Activated CD4-positive, alpha-beta T cell treated with anti-CD3 and anti-CD28 coated beads, Interleukin-2, amount 10 ng/mL, durations not matched to agents 7 days and 5 days (primary cell): ENCODE measurements at regions not wholly inside any gene's neighbourhood (a gene's known extent, or its start where the extent isn't known, plus 50 kb on each side); places are given as distances from the start of the nearest gene placed in this dataset.

Experiments
- CTCF ChIA-PET: fragments of 350-600 bp; sonication (Branson Sonifier 250); formaldehyde crosslinking; loops from one replicate; lab custom pipeline; 2021; ENCODE audit warnings: antibody characterized with exemption; lab: Charles Lee
- POLR2A ChIA-PET: fragments of 350-600 bp; sonication (Branson Sonifier 250); formaldehyde crosslinking; loops from one replicate; lab custom pipeline; 2021; ENCODE audit warnings: antibody characterized with exemption; lab: Charles Lee
- DNase-seq: peaks from one replicate; pipeline ENCODE4 v3.0.0-alpha.2; 2020
- H3K27ac Mint-ChIP-seq: one replicate; pipeline ENCODE4 v1.8.0; 2021; ENCODE audit warnings: mild to moderate bottlenecking, moderate library complexity, mixed read lengths
- H3K27me3 Mint-ChIP-seq: one replicate; pipeline ENCODE4 v1.8.0; 2021; ENCODE audit warnings: mixed read lengths
- H3K36me3 Mint-ChIP-seq: one replicate; pipeline ENCODE4 v1.8.0; 2021; ENCODE audit warnings: low read depth, mixed read lengths
- H3K4me1 Mint-ChIP-seq: one replicate; pipeline ENCODE4 v1.8.0; 2021; ENCODE audit warnings: mixed read lengths
- H3K4me3 Mint-ChIP-seq: one replicate; pipeline ENCODE4 v1.8.0; 2021; ENCODE audit warnings: mild to moderate bottlenecking, moderate library complexity, mixed read lengths
- H3K9me3 Mint-ChIP-seq: one replicate; pipeline ENCODE4 v1.8.0; 2021; ENCODE audit warnings: mixed read lengths

GRCh38 chr4:132556316-132556715, 592.8 kb upstream of the PCDH10 start:
- no peak overlapping the region for H3K27ac Mint-ChIP-seq
- H3K27me3 Mint-ChIP-seq, result no peaks in the 10 kb centered on the region
- H3K9me3 Mint-ChIP-seq, result no peaks in the 10 kb centered on the region
- DNase-seq, result no peak
- CTCF ChIA-PET, result no interaction called here
- POLR2A ChIA-PET, result no interaction called here
- no peaks in the 10 kb centered on the region for H3K36me3 Mint-ChIP-seq
- no peak overlapping the region for H3K4me3 Mint-ChIP-seq
- H3K4me1 Mint-ChIP-seq, result no peaks in the 10 kb centered on the region

GRCh38 chr4:132557660-132558059, 591.4 kb upstream of the PCDH10 start:
- no peaks in the 10 kb centered on the region for H3K27me3 Mint-ChIP-seq
- H3K4me3 Mint-ChIP-seq, result no peak overlapping the region
- ChIA-PET CTCF (no interaction called here), POLR2A (no interaction called here)
- no peak overlapping the region for H3K27ac Mint-ChIP-seq
- H3K36me3 Mint-ChIP-seq, result no peaks in the 10 kb centered on the region
- H3K4me1 Mint-ChIP-seq, result no peaks in the 10 kb centered on the region
- no peak for DNase-seq
- H3K9me3 Mint-ChIP-seq, result no peaks in the 10 kb centered on the region

GRCh38 chr4:132564920-132565319, 584.2 kb upstream of the PCDH10 start:
- Mint-ChIP-seq H3K4me1 (no peaks in the 10 kb centered on the region), H3K4me3 (no peak overlapping the region), H3K27me3 (no peaks in the 10 kb centered on the region), H3K9me3 (no peaks in the 10 kb centered on the region), H3K27ac (no peak overlapping the region), H3K36me3 (no peaks in the 10 kb centered on the region)
- ChIA-PET POLR2A (no interaction called here), CTCF (no interaction called here)
- DNase-seq, result no peak

- Mint-ChIP-seq H3K4me1 (no peaks in the 10 kb centered on the region), H3K27me3 (no peaks in the 10 kb centered on the region), H3K27ac (no peak overlapping the region), H3K4me3 (no peak overlapping the region), H3K9me3 (no peaks in the 10 kb centered on the region), H3K36me3 (no peaks in the 10 kb centered on the region)
- ChIA-PET POLR2A (no interaction called here), CTCF (no interaction called here)
- no peak for DNase-seq
Observed at GRCh38 chr4:132565542-132565941, 583.6 kb upstream of the PCDH10 start.

DNA sequence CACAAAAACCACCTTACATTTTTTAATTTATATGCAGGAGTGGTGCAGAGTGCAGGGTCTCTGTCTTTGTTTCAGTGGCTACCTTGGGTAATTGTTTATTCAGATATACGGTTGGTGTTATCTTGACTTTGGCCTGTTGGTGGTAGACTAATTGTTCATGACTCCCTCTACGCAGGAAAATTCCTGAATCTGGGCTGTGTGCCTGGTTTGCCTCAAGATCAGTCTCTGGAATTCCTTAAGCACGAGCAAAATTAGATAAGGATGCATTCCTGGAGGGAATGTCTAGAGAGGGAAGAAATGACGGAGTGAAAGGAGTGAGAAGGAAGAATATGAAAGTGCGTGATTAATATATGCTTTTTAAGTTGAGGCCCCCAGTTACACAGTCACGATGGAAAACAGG, 576.9 kb upstream of the PCDH10 start:
- no peak for DNase-seq
- Mint-ChIP-seq H3K4me3 (no peak overlapping the region), H3K27me3 (no peaks in the 10 kb centered on the region), H3K9me3 (no peaks in the 10 kb centered on the region), H3K36me3 (no peaks in the 10 kb centered on the region), H3K4me1 (no peaks in the 10 kb centered on the region), H3K27ac (no peak overlapping the region)
- POLR2A ChIA-PET, result no interaction called here
- CTCF ChIA-PET, result no interaction called here

GRCh38 chr4:132587626-132588025, 561.5 kb upstream of the PCDH10 start:
- H3K4me3 Mint-ChIP-seq, result no peak overlapping the region
- no peak for DNase-seq
- no peaks in the 10 kb centered on the region for H3K4me1 Mint-ChIP-seq
- H3K9me3 Mint-ChIP-seq, result no peaks in the 10 kb centered on the region
- no peak overlapping the region for H3K27ac Mint-ChIP-seq
- ChIA-PET POLR2A (no interaction called here), CTCF (no interaction called here)
- H3K36me3 Mint-ChIP-seq, result no peaks in the 10 kb centered on the region
- H3K27me3 Mint-ChIP-seq, result no peaks in the 10 kb centered on the region

DNA sequence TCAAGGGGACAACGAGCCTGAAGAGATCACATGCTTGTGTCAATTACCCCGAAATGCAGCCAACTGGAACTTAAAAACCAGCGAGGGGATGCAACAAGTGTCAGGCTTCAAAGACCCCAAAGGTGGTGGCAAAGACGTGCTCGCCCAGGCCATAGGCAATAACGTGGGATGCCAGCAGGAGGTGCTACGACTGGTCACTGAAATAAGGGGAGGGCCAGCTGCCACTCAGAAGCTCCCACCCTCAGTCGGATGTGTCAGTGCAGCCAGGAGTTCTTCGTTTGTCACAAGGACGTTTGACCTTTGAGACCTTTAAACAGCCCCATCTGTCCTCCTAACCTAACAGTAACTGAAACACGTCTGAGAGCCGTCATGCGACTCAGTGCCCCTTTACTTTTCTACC, 556.8 kb upstream of the PCDH10 start:
- no peaks in the 10 kb centered on the region for H3K9me3 Mint-ChIP-seq
- no peak overlapping the region for H3K27ac Mint-ChIP-seq
- ChIA-PET CTCF (no interaction called here), POLR2A (no interaction called here)
- H3K4me3 Mint-ChIP-seq, result no peak overlapping the region
- no peak for DNase-seq
- no peaks in the 10 kb centered on the region for H3K4me1 Mint-ChIP-seq
- no peaks in the 10 kb centered on the region for H3K36me3 Mint-ChIP-seq
- no peaks in the 10 kb centered on the region for H3K27me3 Mint-ChIP-seq

DNA sequence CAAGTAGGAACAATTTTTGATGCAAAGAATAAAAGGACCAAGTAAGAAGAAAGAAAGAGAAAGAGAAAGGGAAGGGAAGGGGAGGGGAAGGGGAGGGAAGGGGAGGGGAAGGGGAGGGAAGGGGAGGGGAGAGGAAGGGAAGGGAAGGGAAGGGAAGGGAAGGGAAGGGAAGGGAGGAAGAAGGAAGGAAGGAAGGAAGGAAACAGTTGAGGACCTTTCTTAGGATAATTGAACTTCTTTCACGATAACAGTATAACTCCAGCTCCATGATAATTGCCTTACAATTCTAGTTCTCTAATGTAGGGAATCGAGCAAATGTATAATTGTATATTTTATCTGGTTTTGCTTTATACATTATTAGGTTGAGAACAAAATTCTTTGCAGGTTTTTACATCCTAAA, 556.2 kb upstream of the PCDH10 start:
- H3K4me3 Mint-ChIP-seq, result no peak overlapping the region
- H3K27ac Mint-ChIP-seq, result no peak overlapping the region
- no peaks in the 10 kb centered on the region for H3K27me3 Mint-ChIP-seq
- DNase-seq, result no peak
- no peaks in the 10 kb centered on the region for H3K9me3 Mint-ChIP-seq
- no peaks in the 10 kb centered on the region for H3K4me1 Mint-ChIP-seq
- no peaks in the 10 kb centered on the region for H3K36me3 Mint-ChIP-seq
- CTCF ChIA-PET, result no interaction called here
- POLR2A ChIA-PET, result no interaction called here

DNA sequence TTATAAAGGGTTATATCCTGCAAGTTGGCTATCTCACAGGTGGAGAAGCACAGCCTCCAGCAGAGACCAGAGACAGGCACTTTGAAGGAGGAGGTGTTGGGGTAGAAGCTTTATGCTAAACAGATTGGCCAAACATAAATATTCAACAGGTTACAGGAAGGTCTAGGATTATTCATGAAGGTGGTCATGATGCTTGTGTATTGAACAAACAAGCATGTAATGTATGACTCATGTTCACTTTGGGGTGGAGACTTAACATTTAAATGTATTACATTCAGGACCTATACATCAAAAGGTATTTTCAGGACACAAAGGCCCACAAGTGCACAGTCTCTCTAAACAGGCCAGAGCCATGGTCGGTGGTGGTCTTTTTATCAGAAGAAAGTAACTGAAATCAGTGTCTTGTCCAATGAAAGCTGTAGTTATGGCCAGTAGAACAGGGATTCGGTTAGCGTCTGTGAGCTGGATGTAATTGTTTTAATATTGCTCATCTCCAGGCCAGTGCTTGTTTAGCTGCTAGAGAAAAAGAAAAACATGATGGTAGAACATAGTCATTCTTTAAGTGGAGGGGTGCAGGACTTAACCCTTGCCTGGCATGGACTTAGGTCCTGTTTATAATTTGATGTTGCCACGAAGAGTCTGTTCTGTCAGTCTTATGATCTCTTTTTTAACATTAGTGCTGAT, 555.2 kb upstream of the PCDH10 start:
- CTCF ChIA-PET, result no interaction called here
- no peak overlapping the region for H3K4me3 Mint-ChIP-seq
- H3K27ac Mint-ChIP-seq, result no peak overlapping the region
- DNase-seq, result no peak
- no peaks in the 10 kb centered on the region for H3K9me3 Mint-ChIP-seq
- no peaks in the 10 kb centered on the region for H3K27me3 Mint-ChIP-seq
- H3K36me3 Mint-ChIP-seq, result no peaks in the 10 kb centered on the region
- H3K4me1 Mint-ChIP-seq, result no peaks in the 10 kb centered on the region
- POLR2A ChIA-PET, result no interaction called here

- no peaks in the 10 kb centered on the region for H3K27me3 Mint-ChIP-seq
- H3K36me3 Mint-ChIP-seq, result no peaks in the 10 kb centered on the region
- H3K9me3 Mint-ChIP-seq, result no peaks in the 10 kb centered on the region
- H3K27ac Mint-ChIP-seq, result no peak overlapping the region
- ChIA-PET POLR2A (no interaction called here), CTCF (no interaction called here)
- H3K4me3 Mint-ChIP-seq, result no peak overlapping the region
- H3K4me1 Mint-ChIP-seq, result no peaks in the 10 kb centered on the region
- no peak for DNase-seq
Observed at GRCh38 chr4:132596186-132596585, 552.9 kb upstream of the PCDH10 start.

DNA sequence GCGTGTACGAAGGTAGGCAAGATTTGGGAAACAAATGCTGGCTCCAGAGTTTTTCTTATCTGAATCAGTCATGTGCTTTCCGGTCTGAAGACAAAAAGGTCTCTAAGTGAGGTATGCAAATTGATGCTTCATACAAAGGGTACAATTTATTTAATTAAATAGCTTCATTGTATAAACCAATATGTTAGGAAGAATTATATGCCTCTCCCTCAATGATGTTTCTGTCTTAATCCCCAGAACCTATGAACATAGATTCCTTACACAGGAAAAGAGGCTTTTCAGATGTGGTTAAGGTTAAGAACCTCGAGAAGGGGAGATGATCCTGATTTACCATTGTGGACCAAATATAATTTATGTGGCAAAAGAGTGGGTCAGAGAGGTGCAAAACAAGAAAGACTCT, 543.5 kb upstream of the PCDH10 start:
- no peaks in the 10 kb centered on the region for H3K4me1 Mint-ChIP-seq
- ChIA-PET CTCF (no interaction called here), POLR2A (no interaction called here)
- H3K27me3 Mint-ChIP-seq, result no peaks in the 10 kb centered on the region
- no peak overlapping the region for H3K27ac Mint-ChIP-seq
- H3K36me3 Mint-ChIP-seq, result no peaks in the 10 kb centered on the region
- H3K9me3 Mint-ChIP-seq, result no peaks in the 10 kb centered on the region
- DNase-seq, result no peak
- H3K4me3 Mint-ChIP-seq, result no peak overlapping the region

- CTCF ChIA-PET, result no interaction called here
- DNase-seq, result no peak
- no peak overlapping the region for H3K4me3 Mint-ChIP-seq
Observed at GRCh38 chr4:132614682-132615081, 534.4 kb upstream of the PCDH10 start.

GRCh38 chr4:132619968-132620367, 529.1 kb upstream of the PCDH10 start:
- H3K27ac Mint-ChIP-seq, result no peak overlapping the region
- ChIA-PET CTCF (no interaction called here), POLR2A (no interaction called here)
- no peaks in the 10 kb centered on the region for H3K36me3 Mint-ChIP-seq
- no peaks in the 10 kb centered on the region for H3K27me3 Mint-ChIP-seq
- no peak for DNase-seq
- H3K4me3 Mint-ChIP-seq, result no peak overlapping the region
- no peaks in the 10 kb centered on the region for H3K4me1 Mint-ChIP-seq
- peaks cover 5% of the 10 kb centered on the region for H3K9me3 Mint-ChIP-seq

More at GRCh38 chr4:132614682-132615081, 534.4 kb upstream of the PCDH10 start:
- Mint-ChIP-seq H3K27ac (no peak overlapping the region), H3K36me3 (no peaks in the 10 kb centered on the region), H3K9me3 (peaks cover 5% of the 10 kb centered on the region), H3K4me1 (no peaks in the 10 kb centered on the region), H3K27me3 (no peaks in the 10 kb centered on the region)
- POLR2A ChIA-PET, result no interaction called here

DNA sequence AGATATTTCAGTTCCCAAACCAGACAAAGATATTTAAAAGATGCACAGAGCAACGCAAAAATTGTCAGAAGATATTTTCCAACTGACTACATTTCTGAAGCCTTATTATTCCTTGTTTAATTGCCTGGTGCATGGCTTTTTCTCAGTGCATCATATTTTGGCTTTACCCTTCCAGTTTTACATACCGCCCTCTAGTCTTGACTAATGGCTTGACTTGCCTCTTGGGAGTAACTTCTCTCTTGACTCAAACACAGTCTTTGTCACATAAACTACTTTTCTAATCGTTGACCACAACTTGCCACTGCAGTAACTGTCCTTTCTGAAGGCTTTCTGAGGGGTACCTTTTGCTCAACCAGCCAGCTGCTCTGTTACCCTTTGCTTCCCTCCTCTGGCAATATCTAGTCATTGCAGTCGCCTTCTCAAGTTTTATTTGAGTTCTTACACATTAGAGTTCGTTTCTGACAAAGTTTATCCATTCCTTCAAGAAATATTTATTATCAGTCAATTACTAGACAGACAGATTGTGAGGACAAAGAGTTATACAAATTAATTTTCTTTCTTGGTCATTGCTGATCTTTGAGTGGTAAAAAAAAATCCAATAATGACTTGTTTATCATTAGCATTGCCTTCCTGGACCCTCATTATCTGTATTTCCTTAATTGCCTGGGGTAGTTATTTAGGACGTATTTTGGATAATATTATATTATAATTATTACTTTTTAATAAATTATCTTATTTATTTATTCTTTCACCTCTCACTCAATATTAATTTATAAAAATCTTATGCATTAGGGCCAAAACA, 506.9 kb upstream of the PCDH10 start:
- DNase-seq, result no peak
- H3K4me3 Mint-ChIP-seq, result no peak overlapping the region
- CTCF ChIA-PET, result no interaction called here
- POLR2A ChIA-PET, result no interaction called here
- H3K36me3 Mint-ChIP-seq, result no peaks in the 10 kb centered on the region
- H3K27ac Mint-ChIP-seq, result no peak overlapping the region
- H3K4me1 Mint-ChIP-seq, result no peaks in the 10 kb centered on the region
- H3K27me3 Mint-ChIP-seq, result no peaks in the 10 kb centered on the region
- H3K9me3 Mint-ChIP-seq, result no peaks in the 10 kb centered on the region
